NCI-H1105 treated with DMSO at 0.1 percent for 48 hours (cell line): ENCODE measurements at regions not wholly inside any gene's neighbourhood (a gene's known extent, or its start where the extent isn't known, plus 50 kb on each side); places are given as distances from the start of the nearest gene placed in this dataset.
"Not testable (repeated sequence)": the region's sequence is repeated elsewhere in the genome, so short reads cannot be mapped to it uniquely, and the experiment has no call there.

ENCODE experiments used
- DNase-seq: peaks from one replicate; lab custom pipeline; 2025; lab: John Stamatoyannopoulos, UW

DNA sequence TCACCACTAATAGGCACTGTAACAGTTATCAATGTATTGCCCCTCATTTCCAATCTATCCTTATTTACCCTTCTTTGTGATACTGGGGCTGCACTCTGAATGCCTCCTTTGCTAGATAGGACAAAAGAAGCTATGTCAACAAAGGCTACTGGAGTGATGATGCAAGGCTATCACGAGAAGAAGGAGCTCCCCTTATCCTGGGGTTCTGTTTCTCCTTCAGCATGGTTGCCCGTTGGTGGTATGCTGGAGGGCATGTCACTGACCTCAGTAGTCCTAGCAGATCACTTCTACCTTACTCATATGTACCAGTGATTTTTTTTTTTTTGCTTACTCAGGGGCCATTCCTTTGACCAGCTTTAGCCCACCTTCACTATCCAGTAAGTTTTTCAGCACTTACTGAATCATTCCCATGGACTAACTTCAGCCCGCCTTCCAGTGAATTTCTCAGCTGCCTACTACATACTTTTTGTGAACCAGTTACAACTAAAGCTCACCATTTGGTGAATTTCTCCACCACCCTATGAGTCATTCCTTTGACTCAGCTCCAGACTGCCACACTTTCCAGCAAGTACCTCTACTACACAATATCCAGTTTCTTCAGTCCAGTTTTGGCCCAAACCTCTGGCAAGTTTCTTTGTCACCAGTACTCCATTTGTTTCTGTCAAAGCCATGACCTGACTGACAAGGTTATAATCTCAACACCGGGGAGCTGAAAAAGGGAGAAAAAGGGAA, 944.5 kb downstream of the KCNT2 start:
- no peak for DNase-seq

GRCh38 chr1:195656780-195657179, 951.5 kb downstream of the KCNT2 start:
- DNase-seq: no peak

- DNase-seq: not testable (repeated sequence)
These were observed 959.4 kb downstream of the KCNT2 start for GRCh38 chr1:195648875-195649274.

DNA sequence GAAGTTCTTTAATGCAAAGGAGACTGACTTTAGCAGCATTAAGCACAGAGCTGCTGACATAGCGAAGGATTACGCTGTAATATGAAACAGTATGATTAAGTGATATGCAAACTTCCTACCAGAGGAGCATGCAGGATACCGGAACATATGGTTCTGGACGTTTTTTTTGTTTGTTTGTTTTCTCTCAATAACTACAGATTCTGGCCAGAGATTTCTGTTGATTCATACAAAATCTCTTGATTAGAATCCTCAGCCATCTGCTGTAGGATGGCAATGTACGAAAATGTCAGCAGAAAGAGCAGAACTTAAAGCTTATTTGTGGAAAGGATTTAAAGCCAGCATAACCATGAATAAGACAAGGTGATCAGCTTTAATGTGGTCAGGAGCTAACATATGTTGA, 970.7 kb downstream of the KCNT2 start:
- no peak for DNase-seq

- DNase-seq: no peak
These were observed 990.0 kb downstream of the KCNT2 start for GRCh38 chr1:195618287-195618686.

DNA sequence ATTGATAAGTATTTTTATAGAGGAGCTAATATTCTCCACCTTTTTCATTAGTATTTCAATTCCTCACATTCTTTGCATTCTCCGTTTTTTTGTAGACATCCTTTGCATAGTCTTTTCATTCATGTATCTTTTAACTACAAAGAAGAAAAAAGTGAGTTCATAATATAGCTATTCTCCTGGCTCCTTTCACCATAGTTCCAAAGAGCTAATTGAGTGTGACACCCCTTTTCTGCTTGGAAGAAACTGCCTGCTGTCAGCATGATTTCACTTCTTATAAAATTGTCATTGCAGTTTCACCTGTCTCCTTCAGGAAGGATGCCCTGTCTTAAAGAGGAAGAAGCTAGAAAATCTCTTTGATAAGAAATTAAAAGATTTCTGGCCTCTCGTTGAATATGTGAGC, 991.1 kb downstream of the KCNT2 start:
- no peak for DNase-seq

DNA sequence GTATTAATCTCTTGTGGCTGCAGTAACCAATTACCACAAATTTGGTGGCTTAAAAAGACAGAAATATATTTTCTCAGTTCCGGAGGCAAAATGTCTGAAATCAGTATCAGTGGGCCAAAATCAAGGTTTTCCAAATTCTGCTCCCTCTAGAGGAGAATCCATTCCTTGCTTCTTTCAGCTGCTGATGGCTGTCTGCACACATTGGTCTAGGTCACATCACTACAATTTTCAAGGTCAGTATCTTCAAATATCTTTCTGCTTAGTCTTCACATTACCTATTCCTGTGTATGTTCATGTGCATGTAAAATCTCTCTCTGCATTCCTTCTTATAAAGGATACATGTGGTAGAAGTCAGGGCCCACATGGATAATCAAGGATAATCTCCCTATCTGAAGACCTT, 999.4 kb downstream of the KCNT2 start:
- peak; percentile 20 for DNase-seq

GRCh38 chr1:195606483-195606882, 1001.8 kb downstream of the KCNT2 start:
- no peak for DNase-seq

GRCh38 chr1:195604287-195604686, 1004.0 kb downstream of the KCNT2 start:
- DNase-seq: no peak

DNA sequence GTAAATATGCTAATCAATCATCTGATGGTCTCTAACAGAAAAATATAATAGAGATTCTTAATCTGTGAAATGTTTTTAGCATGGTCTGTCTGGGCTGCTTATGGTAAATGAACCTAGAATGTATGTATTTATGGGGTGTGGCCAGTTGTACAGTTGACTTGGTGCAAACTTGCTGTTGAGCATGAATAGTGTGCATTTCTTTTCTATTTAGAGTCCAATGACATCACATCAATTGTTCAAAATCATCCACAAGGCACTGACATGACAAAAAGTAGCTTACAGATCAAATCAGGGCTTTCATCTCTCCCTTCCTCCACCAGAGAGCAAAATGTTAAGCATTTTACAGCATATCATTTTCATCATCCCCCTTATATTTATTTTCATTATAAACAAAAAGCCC, 1010.3 kb downstream of the KCNT2 start:
- DNase-seq: no peak

DNA sequence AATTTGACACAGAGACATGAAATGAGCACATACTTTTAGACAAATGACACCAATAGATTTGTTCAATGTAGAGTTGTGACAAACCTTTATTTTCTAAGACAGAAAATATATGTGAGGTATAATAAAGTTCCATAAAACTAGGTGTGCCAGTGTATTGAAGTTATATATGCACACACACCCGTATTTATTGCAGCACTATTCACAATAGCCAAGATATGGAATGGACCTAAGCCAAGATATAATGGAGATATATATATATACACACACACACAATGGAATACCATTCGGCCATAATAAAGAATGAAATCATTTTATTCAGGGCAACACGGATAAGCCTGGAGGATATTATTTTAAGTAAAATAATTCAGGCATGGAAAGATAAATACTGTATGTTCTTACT, 1013.5 kb downstream of the KCNT2 start:
- DNase-seq: no peak

DNA sequence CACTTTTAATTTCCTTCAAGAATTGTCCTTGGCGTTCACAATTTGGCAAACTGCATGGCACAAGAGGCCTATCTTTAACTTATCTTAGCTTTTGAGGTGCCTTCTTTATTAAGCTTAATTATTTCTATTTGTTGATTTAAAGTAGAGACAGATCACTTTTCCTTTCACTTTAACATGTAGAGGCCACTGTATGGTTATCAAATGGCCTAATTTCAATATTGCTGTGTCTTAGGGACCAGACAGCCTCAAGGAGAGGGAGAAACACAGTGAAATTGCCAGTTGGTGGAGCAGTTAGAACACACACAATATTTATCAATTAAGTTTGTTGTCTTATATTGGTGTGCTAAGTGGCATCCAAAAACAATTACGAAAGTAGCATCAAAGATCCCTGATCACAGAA, 1013.9 kb downstream of the KCNT2 start:
- no peak for DNase-seq

GRCh38 chr1:195591917-195592672, 1016.1 kb downstream of the KCNT2 start:
- DNase-seq: no peak

- DNase-seq: no peak
These were observed 1017.6 kb downstream of the KCNT2 start for GRCh38 chr1:195590649-195591048.

GRCh38 chr1:195584870-195585624, 1023.2 kb downstream of the KCNT2 start:
- no peak for DNase-seq

DNA sequence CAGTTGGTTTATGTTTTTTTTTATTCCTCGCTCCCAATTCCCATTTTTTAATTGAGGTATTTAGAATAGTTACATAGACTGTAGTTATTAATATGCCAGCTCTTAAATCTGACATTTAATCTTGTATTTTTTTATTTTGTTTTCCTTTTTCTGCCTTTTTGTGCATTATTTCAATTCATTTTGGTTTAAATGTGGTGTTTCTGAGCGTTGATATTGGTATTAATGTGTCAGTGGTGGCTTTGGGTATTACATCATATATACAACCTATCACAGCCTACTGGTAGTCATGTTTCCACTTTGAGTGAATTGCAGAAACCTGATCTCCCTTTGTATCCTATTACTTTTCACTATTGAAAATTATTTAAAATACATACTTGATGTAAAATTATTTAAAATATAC, 1027.3 kb downstream of the KCNT2 start:
- DNase-seq: peak; percentile 9

DNA sequence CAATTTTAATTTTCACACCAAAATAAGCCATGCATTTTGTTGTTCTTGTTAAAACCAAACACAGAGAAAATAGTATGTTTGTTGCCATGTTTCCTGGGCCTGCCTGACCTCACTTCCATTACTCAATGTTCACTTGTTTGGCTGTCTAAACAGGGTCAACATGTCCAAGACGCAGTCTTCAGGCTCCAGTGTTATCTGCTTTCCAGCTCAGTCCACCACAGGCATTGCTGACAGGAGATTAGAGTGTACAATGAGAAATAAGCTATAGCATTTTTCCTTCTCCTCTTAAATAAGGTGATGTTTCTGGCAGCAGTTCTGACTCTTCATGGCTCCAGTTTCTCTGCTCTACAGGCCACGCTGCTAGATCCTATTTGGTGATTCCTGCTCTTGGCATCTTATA, 1030.5 kb downstream of the KCNT2 start:
- no peak for DNase-seq

- DNase-seq: no peak
These were observed 1031.6 kb downstream of the KCNT2 start for GRCh38 chr1:195576641-195577040.

- no peak for DNase-seq
These were observed 1033.7 kb downstream of the KCNT2 start for GRCh38 chr1:195574511-195574910.

DNA sequence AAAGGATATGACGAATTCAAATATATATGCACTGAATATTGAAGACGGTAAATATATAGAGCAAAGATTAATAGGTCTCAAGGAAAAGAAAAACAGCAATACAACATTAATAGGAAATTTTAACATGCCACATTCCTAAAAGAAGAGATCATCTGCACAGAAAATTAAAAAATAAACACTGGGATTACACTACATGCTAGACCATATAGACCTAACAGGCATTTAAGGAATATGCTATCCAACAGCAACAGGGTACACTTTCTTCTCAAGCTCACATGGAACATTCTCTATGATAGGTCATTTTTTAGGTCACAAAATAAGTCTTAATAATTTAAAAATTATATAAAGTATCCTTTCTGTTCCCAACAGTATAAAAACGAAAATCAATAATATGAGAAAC, 1038.3 kb downstream of the KCNT2 start:
- no peak for DNase-seq

GRCh38 chr1:195568389-195568788, 1039.9 kb downstream of the KCNT2 start:
- no peak for DNase-seq

DNA sequence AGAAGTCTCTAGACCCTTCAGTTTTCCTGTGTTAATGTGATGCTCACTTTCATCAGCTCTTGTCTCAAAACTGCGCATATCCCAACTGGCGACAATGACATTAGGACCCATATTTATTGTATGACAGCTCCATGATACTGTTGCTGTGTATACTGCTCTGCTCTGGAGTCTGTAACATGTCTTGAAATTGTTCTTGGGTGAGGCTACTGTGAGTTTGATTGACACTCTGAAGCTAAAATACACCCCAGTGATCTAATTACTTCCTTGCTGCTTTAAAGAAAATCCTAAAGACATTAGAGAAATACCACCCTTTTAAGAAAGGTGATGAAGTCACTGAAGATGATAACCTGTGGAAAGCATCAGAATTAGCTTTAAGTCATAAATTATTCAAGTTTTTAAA, 1046.2 kb downstream of the KCNT2 start:
- no peak for DNase-seq
